Body of pancreas (tissue), 4 donors: ENCODE measurements at regions not wholly inside any gene's neighbourhood (a gene's known extent, or its start where the extent isn't known, plus 50 kb on each side); places are given as distances from the start of the nearest gene placed in this dataset.

Experiments
- POLR2A ChIP-seq, 3 donors: fragments of 450-650 bp; IDR thresholded peaks; one replicate each; pipeline ENCODE4 v1.6.1; 2016; ENCODE audit warnings: antibody characterized with exemption in 3 of 3, mild to moderate bottlenecking in 2 of 3
- TF ChIP-seq, protein P1 (sequence below), 7 experiments: fragments of 450-650 bp in 4 of 7; fragments of 200-600 bp in 3 of 7; sonication (generic) in 3 of 7; IDR thresholded peaks; one replicate each; pipeline ENCODE4 v1.5.1; 2016 to 2019; ENCODE audit warnings: antibody characterized with exemption in 7 of 7

DNA sequence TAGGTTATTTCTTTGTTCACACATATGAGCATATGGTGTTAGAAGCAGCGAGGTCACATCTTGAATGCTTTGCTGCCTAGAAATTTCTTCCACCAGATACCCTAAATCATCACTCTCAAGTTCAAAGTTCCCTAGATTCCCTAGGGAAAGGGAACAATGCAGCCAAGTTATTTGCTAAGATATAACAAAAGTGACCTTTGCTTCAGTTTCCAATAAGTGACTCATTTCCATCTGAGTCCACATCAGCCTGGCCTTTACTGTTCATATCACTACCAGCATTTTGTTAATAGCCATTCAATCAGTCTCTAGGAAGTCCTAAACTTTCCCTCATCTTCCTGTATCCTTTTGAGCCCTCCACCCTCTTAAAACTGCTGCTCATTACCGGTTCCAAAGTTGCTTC, 1502.5 kb downstream of the KCNT2 start:
- TF ChIP-seq, protein P1, sequence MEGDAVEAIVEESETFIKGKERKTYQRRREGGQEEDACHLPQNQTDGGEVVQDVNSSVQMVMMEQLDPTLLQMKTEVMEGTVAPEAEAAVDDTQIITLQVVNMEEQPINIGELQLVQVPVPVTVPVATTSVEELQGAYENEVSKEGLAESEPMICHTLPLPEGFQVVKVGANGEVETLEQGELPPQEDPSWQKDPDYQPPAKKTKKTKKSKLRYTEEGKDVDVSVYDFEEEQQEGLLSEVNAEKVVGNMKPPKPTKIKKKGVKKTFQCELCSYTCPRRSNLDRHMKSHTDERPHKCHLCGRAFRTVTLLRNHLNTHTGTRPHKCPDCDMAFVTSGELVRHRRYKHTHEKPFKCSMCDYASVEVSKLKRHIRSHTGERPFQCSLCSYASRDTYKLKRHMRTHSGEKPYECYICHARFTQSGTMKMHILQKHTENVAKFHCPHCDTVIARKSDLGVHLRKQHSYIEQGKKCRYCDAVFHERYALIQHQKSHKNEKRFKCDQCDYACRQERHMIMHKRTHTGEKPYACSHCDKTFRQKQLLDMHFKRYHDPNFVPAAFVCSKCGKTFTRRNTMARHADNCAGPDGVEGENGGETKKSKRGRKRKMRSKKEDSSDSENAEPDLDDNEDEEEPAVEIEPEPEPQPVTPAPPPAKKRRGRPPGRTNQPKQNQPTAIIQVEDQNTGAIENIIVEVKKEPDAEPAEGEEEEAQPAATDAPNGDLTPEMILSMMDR (IDR thresholded peaks at IDR 0.05): no peak
- no peak for TF ChIP-seq POLR2A (IDR thresholded peaks at IDR 0.05)
